ENCODE measurements at regions not wholly inside any gene's neighbourhood (a gene's known extent, or its start where the extent isn't known, plus 50 kb on each side); places are given as distances from the start of the nearest gene placed in this dataset.
"Not testable (repeated sequence)": the region's sequence is repeated elsewhere in the genome, so short reads cannot be mapped to it uniquely, and the experiment has no call there.

DNA sequence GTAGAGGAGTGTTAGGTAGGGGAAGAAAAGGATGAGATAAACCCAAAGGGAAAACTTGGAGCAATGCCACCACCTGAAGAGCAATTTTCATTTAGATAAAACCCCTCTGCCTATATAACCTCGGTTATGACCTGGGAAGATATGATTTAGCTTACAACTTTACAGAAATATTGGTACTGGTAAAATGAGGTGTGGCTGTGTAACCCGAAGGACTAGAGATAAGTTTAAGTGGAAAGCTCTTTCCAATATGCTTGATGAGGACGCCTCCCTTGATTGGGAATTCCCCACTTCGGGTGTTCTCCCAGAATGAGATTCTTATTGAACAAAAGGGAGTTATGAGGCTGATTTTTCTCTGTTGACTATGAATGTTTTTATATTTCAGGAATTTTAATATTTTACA lies 109.5 kb upstream of the CDK6 start:
- Histone ChIP-seq H3K9me3 (ENCODE audit: control insufficient read depth in 4 of 4, low read length in 3 of 4) (peaks cover 0 to 3% (median under 1%) of the 10 kb centered on the region in 4 donors), H3K27ac (ENCODE audit: low read depth in 1 of 2, low read length in 2 of 2) (no peak overlapping the region), H3K4me3 (ENCODE audit: low read depth in 1 of 3, low read length in 3 of 3) (no peak overlapping the region), H3K36me3 (ENCODE audit: control insufficient read depth in 4 of 4, insufficient read depth in 3 of 4, low read depth in 1 of 4, low read length in 3 of 4) (no peaks in the 10 kb centered on the region), H3K4me1 (ENCODE audit: control insufficient read depth in 4 of 4, insufficient read depth in 4 of 4, low read length in 3 of 4) (no peaks in the 10 kb centered on the region), H3K9ac (ENCODE audit: low read depth in 1 of 2, low read length in 2 of 2) (no peak overlapping the region), H3K27me3 (ENCODE audit: control insufficient read depth in 4 of 4, insufficient read depth in 4 of 4, low read length in 3 of 4) (no peaks in the 10 kb centered on the region)
- WGBS: 79% methylated on average over 4 of the region's 4 CpGs
- TF ChIP-seq RXRA (IDR thresholded peaks at IDR 0.05) (no peak), FOXA1 (IDR thresholded peaks at IDR 0.05) (no peak), JUND (IDR thresholded peaks at IDR 0.05) (no peak), HNF4G (IDR thresholded peaks at IDR 0.05) (no peak)
- DNase-seq (ENCODE audit: low spot score): no peak

DNA sequence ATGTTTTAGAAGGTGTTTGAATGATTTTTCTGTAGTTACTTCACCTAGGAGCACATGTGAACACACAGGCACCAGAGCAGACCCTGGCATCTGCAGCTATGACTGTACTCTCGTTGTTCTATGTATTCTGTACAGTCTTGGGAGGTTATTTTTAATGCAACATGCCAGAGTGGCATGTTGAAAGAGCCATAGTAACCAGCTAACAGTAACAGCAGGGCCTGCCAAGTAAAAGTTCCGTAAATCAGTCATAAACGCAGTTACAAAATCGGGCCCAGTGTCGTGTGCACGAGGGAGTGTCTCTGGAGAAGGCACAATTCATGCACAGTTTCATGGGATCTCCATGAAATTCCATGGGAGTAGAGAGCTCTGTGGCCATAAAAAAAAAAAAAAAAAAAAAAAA lies 108.3 kb upstream of the CDK6 start:
- Histone ChIP-seq H3K4me1 (ENCODE audit: control insufficient read depth in 4 of 4, insufficient read depth in 4 of 4, low read length in 3 of 4) (no peaks in the 10 kb centered on the region), H3K36me3 (ENCODE audit: control insufficient read depth in 4 of 4, insufficient read depth in 3 of 4, low read depth in 1 of 4, low read length in 3 of 4) (no peaks in the 10 kb centered on the region), H3K9me3 (ENCODE audit: control insufficient read depth in 4 of 4, low read length in 3 of 4) (peaks cover 5 to 12% (median 8%) of the 10 kb centered on the region in 4 donors), H3K9ac (ENCODE audit: low read depth in 1 of 2, low read length in 2 of 2) (no peak overlapping the region), H3K27ac (ENCODE audit: low read depth in 1 of 2, low read length in 2 of 2) (no peak overlapping the region), H3K4me3 (ENCODE audit: low read depth in 1 of 3, low read length in 3 of 3) (no peak overlapping the region), H3K27me3 (ENCODE audit: control insufficient read depth in 4 of 4, insufficient read depth in 4 of 4, low read length in 3 of 4) (no peaks in the 10 kb centered on the region)
- no peak for TF ChIP-seq SP1 (IDR thresholded peaks at IDR 0.05)
- TF ChIP-seq, protein P1, sequence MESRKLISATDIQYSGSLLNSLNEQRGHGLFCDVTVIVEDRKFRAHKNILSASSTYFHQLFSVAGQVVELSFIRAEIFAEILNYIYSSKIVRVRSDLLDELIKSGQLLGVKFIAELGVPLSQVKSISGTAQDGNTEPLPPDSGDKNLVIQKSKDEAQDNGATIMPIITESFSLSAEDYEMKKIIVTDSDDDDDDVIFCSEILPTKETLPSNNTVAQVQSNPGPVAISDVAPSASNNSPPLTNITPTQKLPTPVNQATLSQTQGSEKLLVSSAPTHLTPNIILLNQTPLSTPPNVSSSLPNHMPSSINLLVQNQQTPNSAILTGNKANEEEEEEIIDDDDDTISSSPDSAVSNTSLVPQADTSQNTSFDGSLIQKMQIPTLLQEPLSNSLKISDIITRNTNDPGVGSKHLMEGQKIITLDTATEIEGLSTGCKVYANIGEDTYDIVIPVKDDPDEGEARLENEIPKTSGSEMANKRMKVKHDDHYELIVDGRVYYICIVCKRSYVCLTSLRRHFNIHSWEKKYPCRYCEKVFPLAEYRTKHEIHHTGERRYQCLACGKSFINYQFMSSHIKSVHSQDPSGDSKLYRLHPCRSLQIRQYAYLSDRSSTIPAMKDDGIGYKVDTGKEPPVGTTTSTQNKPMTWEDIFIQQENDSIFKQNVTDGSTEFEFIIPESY (IDR thresholded peaks at IDR 0.05): no peak
- TF ChIP-seq, protein P2, sequence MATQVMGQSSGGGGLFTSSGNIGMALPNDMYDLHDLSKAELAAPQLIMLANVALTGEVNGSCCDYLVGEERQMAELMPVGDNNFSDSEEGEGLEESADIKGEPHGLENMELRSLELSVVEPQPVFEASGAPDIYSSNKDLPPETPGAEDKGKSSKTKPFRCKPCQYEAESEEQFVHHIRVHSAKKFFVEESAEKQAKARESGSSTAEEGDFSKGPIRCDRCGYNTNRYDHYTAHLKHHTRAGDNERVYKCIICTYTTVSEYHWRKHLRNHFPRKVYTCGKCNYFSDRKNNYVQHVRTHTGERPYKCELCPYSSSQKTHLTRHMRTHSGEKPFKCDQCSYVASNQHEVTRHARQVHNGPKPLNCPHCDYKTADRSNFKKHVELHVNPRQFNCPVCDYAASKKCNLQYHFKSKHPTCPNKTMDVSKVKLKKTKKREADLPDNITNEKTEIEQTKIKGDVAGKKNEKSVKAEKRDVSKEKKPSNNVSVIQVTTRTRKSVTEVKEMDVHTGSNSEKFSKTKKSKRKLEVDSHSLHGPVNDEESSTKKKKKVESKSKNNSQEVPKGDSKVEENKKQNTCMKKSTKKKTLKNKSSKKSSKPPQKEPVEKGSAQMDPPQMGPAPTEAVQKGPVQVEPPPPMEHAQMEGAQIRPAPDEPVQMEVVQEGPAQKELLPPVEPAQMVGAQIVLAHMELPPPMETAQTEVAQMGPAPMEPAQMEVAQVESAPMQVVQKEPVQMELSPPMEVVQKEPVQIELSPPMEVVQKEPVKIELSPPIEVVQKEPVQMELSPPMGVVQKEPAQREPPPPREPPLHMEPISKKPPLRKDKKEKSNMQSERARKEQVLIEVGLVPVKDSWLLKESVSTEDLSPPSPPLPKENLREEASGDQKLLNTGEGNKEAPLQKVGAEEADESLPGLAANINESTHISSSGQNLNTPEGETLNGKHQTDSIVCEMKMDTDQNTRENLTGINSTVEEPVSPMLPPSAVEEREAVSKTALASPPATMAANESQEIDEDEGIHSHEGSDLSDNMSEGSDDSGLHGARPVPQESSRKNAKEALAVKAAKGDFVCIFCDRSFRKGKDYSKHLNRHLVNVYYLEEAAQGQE (IDR thresholded peaks at IDR 0.05): no peak
- TF ChIP-seq, protein P3, sequence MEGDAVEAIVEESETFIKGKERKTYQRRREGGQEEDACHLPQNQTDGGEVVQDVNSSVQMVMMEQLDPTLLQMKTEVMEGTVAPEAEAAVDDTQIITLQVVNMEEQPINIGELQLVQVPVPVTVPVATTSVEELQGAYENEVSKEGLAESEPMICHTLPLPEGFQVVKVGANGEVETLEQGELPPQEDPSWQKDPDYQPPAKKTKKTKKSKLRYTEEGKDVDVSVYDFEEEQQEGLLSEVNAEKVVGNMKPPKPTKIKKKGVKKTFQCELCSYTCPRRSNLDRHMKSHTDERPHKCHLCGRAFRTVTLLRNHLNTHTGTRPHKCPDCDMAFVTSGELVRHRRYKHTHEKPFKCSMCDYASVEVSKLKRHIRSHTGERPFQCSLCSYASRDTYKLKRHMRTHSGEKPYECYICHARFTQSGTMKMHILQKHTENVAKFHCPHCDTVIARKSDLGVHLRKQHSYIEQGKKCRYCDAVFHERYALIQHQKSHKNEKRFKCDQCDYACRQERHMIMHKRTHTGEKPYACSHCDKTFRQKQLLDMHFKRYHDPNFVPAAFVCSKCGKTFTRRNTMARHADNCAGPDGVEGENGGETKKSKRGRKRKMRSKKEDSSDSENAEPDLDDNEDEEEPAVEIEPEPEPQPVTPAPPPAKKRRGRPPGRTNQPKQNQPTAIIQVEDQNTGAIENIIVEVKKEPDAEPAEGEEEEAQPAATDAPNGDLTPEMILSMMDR (IDR thresholded peaks at IDR 0.05; ENCODE audit: low read depth, low read length, missing input control): no peak
- TF ChIP-seq HNF4A (conservative IDR thresholded peaks at IDR 0.05): no peak
- TF ChIP-seq GABPA (IDR thresholded peaks at IDR 0.05 in 1 of 2, conservative IDR thresholded peaks at IDR 0.05 in 1 of 2): no peak
- no peak for TF ChIP-seq FOXA2 (IDR thresholded peaks at IDR 0.05)
- no peak for TF ChIP-seq NR2F2 (IDR thresholded peaks at IDR 0.05)
- TF ChIP-seq RAD21 (IDR thresholded peaks at IDR 0.05): no peak
- TF ChIP-seq FOXA1 (IDR thresholded peaks at IDR 0.05): no peak
- no peak for TF ChIP-seq JUND (IDR thresholded peaks at IDR 0.05)
- TF ChIP-seq, protein P4, sequence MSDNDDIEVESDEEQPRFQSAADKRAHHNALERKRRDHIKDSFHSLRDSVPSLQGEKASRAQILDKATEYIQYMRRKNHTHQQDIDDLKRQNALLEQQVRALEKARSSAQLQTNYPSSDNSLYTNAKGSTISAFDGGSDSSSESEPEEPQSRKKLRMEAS (IDR thresholded peaks at IDR 0.05): no peak
- TF ChIP-seq RXRA (IDR thresholded peaks at IDR 0.05): no peak
- TF ChIP-seq YY1 (IDR thresholded peaks at IDR 0.05): no peak
- no peak for TF ChIP-seq TAF1 (conservative IDR thresholded peaks at IDR 0.05)
- WGBS: 81% methylated on average over 6 of the region's 6 CpGs
- no peak for DNase-seq (ENCODE audit: low spot score)

DNA sequence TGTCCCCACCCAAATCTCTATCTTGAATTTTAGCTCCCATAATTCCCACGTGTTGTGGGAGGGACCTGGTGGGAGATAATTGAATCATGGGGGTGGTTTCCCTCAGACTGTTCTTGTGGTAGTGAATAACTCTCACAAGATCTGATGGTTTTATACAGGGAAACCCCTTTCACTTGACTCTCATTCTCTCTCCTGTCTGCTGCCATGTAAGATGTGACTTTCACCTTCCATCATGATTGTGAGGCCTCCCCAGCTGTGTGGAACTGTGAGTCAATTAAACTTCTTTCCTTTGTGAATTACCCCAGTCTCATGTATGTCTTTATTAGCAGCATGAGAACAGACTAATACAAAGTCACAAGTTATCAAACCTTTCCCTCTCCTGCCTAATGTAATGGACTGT lies 106.3 kb upstream of the CDK6 start:
- H3K4me1 ChIP-seq (ENCODE audit: control insufficient read depth in 4 of 4, insufficient read depth in 4 of 4, low read length in 3 of 4); H3K27ac ChIP-seq (ENCODE audit: low read depth in 1 of 2, low read length in 2 of 2); H3K4me3 ChIP-seq (ENCODE audit: low read depth in 1 of 3, low read length in 3 of 3); H3K36me3 ChIP-seq (ENCODE audit: control insufficient read depth in 4 of 4, insufficient read depth in 3 of 4, low read depth in 1 of 4, low read length in 3 of 4); DNase-seq (ENCODE audit: low spot score); H3K27me3 ChIP-seq (ENCODE audit: control insufficient read depth in 4 of 4, insufficient read depth in 4 of 4, low read length in 3 of 4); H3K9ac ChIP-seq (ENCODE audit: low read depth in 1 of 2, low read length in 2 of 2): not testable (repeated sequence)
- H3K9me3 ChIP-seq (ENCODE audit: control insufficient read depth in 4 of 4, low read length in 3 of 4): peaks cover 5 to 18% (median 12%) of the 10 kb centered on the region in 4 donors
- WGBS: 48% methylated on average over 1 of the region's 1 CpG

All from liver (tissue), 8 donors.